ENCODE measurements at regions not wholly inside any gene's neighbourhood (a gene's known extent, or its start where the extent isn't known, plus 50 kb on each side); places are given as distances from the start of the nearest gene placed in this dataset.

- no peak overlapping the region for H3K4me3 ChIP-seq (ENCODE audit: low read depth, low read length)
- peaks cover 6% of the 10 kb centered on the region; the same call in 1 of the 2 replicates for H3K36me3 ChIP-seq (ENCODE audit: insufficient read depth, low read length)
- no peak overlapping the region for H2AFZ ChIP-seq (ENCODE audit: low read length, unreplicated experiment)
- peaks cover 14% of the 10 kb centered on the region for H3K27me3 ChIP-seq (ENCODE audit: insufficient read depth, low read length)
- no peak overlapping the region for H3K27ac ChIP-seq (ENCODE audit: low read depth, low read length)
- no peaks in the 10 kb centered on the region for H3K79me2 ChIP-seq (ENCODE audit: control insufficient read depth, insufficient read depth, low read length, unreplicated experiment)
- peaks cover 35% of the 10 kb centered on the region for H3K4me1 ChIP-seq (ENCODE audit: control insufficient read depth, insufficient read depth, low read length, unreplicated experiment)
These were observed 103.3 kb upstream of the NFIB start for GRCh38 chr9:14417237-14417636.

- H3K27me3 ChIP-seq (ENCODE audit: insufficient read depth, low read length) = peaks cover 27% of the 10 kb centered on the region
- H2AFZ ChIP-seq (ENCODE audit: low read length, unreplicated experiment) = no peak overlapping the region
- peaks cover 33% of the 10 kb centered on the region for H3K4me1 ChIP-seq (ENCODE audit: control insufficient read depth, insufficient read depth, low read length, unreplicated experiment)
- H3K27ac ChIP-seq (ENCODE audit: low read depth, low read length) = no peak overlapping the region
- H3K4me3 ChIP-seq (ENCODE audit: low read depth, low read length) = no peak overlapping the region
- H3K79me2 ChIP-seq (ENCODE audit: control insufficient read depth, insufficient read depth, low read length, unreplicated experiment) = no peaks in the 10 kb centered on the region
- peaks cover 6% of the 10 kb centered on the region; the same call in 1 of the 2 replicates for H3K36me3 ChIP-seq (ENCODE audit: insufficient read depth, low read length)
These were observed 102.0 kb upstream of the NFIB start for GRCh38 chr9:14415947-14416346.

GRCh38 chr9:14413812-14414211, 99.9 kb upstream of the NFIB start:
- peaks cover 29% of the 10 kb centered on the region for H3K27me3 ChIP-seq (ENCODE audit: insufficient read depth, low read length)
- H3K4me1 ChIP-seq (ENCODE audit: control insufficient read depth, insufficient read depth, low read length, unreplicated experiment) = peaks cover 26% of the 10 kb centered on the region
- peaks cover 6% of the 10 kb centered on the region; the same call in 1 of the 2 replicates for H3K36me3 ChIP-seq (ENCODE audit: insufficient read depth, low read length)
- no peak overlapping the region for H3K27ac ChIP-seq (ENCODE audit: low read depth, low read length)
- H3K4me3 ChIP-seq (ENCODE audit: low read depth, low read length) = no peak overlapping the region
- no peaks in the 10 kb centered on the region for H3K79me2 ChIP-seq (ENCODE audit: control insufficient read depth, insufficient read depth, low read length, unreplicated experiment)
- H2AFZ ChIP-seq (ENCODE audit: low read length, unreplicated experiment) = no peak overlapping the region

GRCh38 chr9:14412775-14413174, 98.8 kb upstream of the NFIB start:
- no peak overlapping the region for H3K4me3 ChIP-seq (ENCODE audit: low read depth, low read length)
- peaks cover 6% of the 10 kb centered on the region; the same call in 1 of the 2 replicates for H3K36me3 ChIP-seq (ENCODE audit: insufficient read depth, low read length)
- peaks cover 16% of the 10 kb centered on the region for H3K4me1 ChIP-seq (ENCODE audit: control insufficient read depth, insufficient read depth, low read length, unreplicated experiment)
- H3K27me3 ChIP-seq (ENCODE audit: insufficient read depth, low read length) = peaks cover 29% of the 10 kb centered on the region
- H3K79me2 ChIP-seq (ENCODE audit: control insufficient read depth, insufficient read depth, low read length, unreplicated experiment) = no peaks in the 10 kb centered on the region
- no peak overlapping the region for H2AFZ ChIP-seq (ENCODE audit: low read length, unreplicated experiment)
- H3K27ac ChIP-seq (ENCODE audit: low read depth, low read length) = no peak overlapping the region

- Histone ChIP-seq H2AFZ (ENCODE audit: low read length, unreplicated experiment) (no peak overlapping the region), H3K36me3 (ENCODE audit: insufficient read depth, low read length) (no peaks in the 10 kb centered on the region), H3K79me2 (ENCODE audit: control insufficient read depth, insufficient read depth, low read length, unreplicated experiment) (no peaks in the 10 kb centered on the region), H3K4me1 (ENCODE audit: control insufficient read depth, insufficient read depth, low read length, unreplicated experiment) (no peaks in the 10 kb centered on the region), H3K27me3 (ENCODE audit: insufficient read depth, low read length) (peaks cover 7% of the 10 kb centered on the region), H3K27ac (ENCODE audit: low read depth, low read length) (no peak overlapping the region), H3K4me3 (ENCODE audit: low read depth, low read length) (no peak overlapping the region)
These were observed 92.5 kb upstream of the NFIB start for GRCh38 chr9:14406463-14406862.

- Histone ChIP-seq H3K4me1 (ENCODE audit: control insufficient read depth, insufficient read depth, low read length, unreplicated experiment) (peaks cover 8% of the 10 kb centered on the region), H3K27me3 (ENCODE audit: insufficient read depth, low read length) (no peaks in the 10 kb centered on the region; the same call in 1 of the 2 replicates), H2AFZ (ENCODE audit: low read length, unreplicated experiment) (no peak overlapping the region), H3K79me2 (ENCODE audit: control insufficient read depth, insufficient read depth, low read length, unreplicated experiment) (no peaks in the 10 kb centered on the region), H3K4me3 (ENCODE audit: low read depth, low read length) (no peak overlapping the region), H3K27ac (ENCODE audit: low read depth, low read length) (no peak overlapping the region), H3K36me3 (ENCODE audit: insufficient read depth, low read length) (no peaks in the 10 kb centered on the region)
These were observed 91.3 kb upstream of the NFIB start for GRCh38 chr9:14405176-14405706.

- H3K27me3 ChIP-seq (ENCODE audit: insufficient read depth, low read length) = no peaks in the 10 kb centered on the region; the same call in 1 of the 2 replicates
- no peaks in the 10 kb centered on the region for H3K79me2 ChIP-seq (ENCODE audit: control insufficient read depth, insufficient read depth, low read length, unreplicated experiment)
- peaks cover 17% of the 10 kb centered on the region for H3K4me1 ChIP-seq (ENCODE audit: control insufficient read depth, insufficient read depth, low read length, unreplicated experiment)
- H2AFZ ChIP-seq (ENCODE audit: low read length, unreplicated experiment) = no peak overlapping the region
- no peak overlapping the region for H3K4me3 ChIP-seq (ENCODE audit: low read depth, low read length)
- H3K27ac ChIP-seq (ENCODE audit: low read depth, low read length) = no peak overlapping the region
- no peaks in the 10 kb centered on the region for H3K36me3 ChIP-seq (ENCODE audit: insufficient read depth, low read length)
These were observed 89.1 kb upstream of the NFIB start for GRCh38 chr9:14403081-14403480.

GRCh38 chr9:14402583-14402982, 88.6 kb upstream of the NFIB start:
- H3K36me3 ChIP-seq (ENCODE audit: insufficient read depth, low read length) = no peaks in the 10 kb centered on the region
- H3K4me3 ChIP-seq (ENCODE audit: low read depth, low read length) = no peak overlapping the region
- H3K27ac ChIP-seq (ENCODE audit: low read depth, low read length) = no peak overlapping the region
- H3K79me2 ChIP-seq (ENCODE audit: control insufficient read depth, insufficient read depth, low read length, unreplicated experiment) = no peaks in the 10 kb centered on the region
- H3K4me1 ChIP-seq (ENCODE audit: control insufficient read depth, insufficient read depth, low read length, unreplicated experiment) = peaks cover 17% of the 10 kb centered on the region
- H3K27me3 ChIP-seq (ENCODE audit: insufficient read depth, low read length) = no peaks in the 10 kb centered on the region; the same call in 1 of the 2 replicates
- no peak overlapping the region for H2AFZ ChIP-seq (ENCODE audit: low read length, unreplicated experiment)

- Histone ChIP-seq H2AFZ (ENCODE audit: low read length, unreplicated experiment) (no peak overlapping the region), H3K27ac (ENCODE audit: low read depth, low read length) (no peak overlapping the region), H3K79me2 (ENCODE audit: control insufficient read depth, insufficient read depth, low read length, unreplicated experiment) (no peaks in the 10 kb centered on the region), H3K4me1 (ENCODE audit: control insufficient read depth, insufficient read depth, low read length, unreplicated experiment) (peaks cover 17% of the 10 kb centered on the region), H3K36me3 (ENCODE audit: insufficient read depth, low read length) (no peaks in the 10 kb centered on the region), H3K4me3 (ENCODE audit: low read depth, low read length) (no peak overlapping the region), H3K27me3 (ENCODE audit: insufficient read depth, low read length) (no peaks in the 10 kb centered on the region; the same call in 1 of the 2 replicates)
These were observed 88.0 kb upstream of the NFIB start for GRCh38 chr9:14401911-14402310.

GRCh38 chr9:14400658-14400995, 86.7 kb upstream of the NFIB start:
- no peaks in the 10 kb centered on the region for H3K27me3 ChIP-seq (ENCODE audit: insufficient read depth, low read length)
- no peaks in the 10 kb centered on the region for H3K36me3 ChIP-seq (ENCODE audit: insufficient read depth, low read length)
- no peaks in the 10 kb centered on the region for H3K79me2 ChIP-seq (ENCODE audit: control insufficient read depth, insufficient read depth, low read length, unreplicated experiment)
- peak overlapping the region; percentile 84 for H2AFZ ChIP-seq (ENCODE audit: low read length, unreplicated experiment)
- peak overlapping the region; percentile 58 for H3K4me3 ChIP-seq (ENCODE audit: low read depth, low read length)
- peak overlapping the region; percentile 67 for H3K27ac ChIP-seq (ENCODE audit: low read depth, low read length)
- H3K4me1 ChIP-seq (ENCODE audit: control insufficient read depth, insufficient read depth, low read length, unreplicated experiment) = peaks cover 17% of the 10 kb centered on the region

GRCh38 chr9:14399756-14400657, 86.1 kb upstream of the NFIB start:
- H2AFZ ChIP-seq (ENCODE audit: low read length, unreplicated experiment) = peak overlapping the region; percentile 84
- peaks cover 17% of the 10 kb centered on the region for H3K4me1 ChIP-seq (ENCODE audit: control insufficient read depth, insufficient read depth, low read length, unreplicated experiment)

More at GRCh38 chr9:14399756-14400657, 86.1 kb upstream of the NFIB start:
- H3K27me3 ChIP-seq (ENCODE audit: insufficient read depth, low read length) = no peaks in the 10 kb centered on the region
- H3K36me3 ChIP-seq (ENCODE audit: insufficient read depth, low read length) = no peaks in the 10 kb centered on the region
- H3K27ac ChIP-seq (ENCODE audit: low read depth, low read length) = peak overlapping the region; percentile 67
- H3K4me3 ChIP-seq (ENCODE audit: low read depth, low read length) = peak overlapping the region; percentile 58
- H3K79me2 ChIP-seq (ENCODE audit: control insufficient read depth, insufficient read depth, low read length, unreplicated experiment) = no peaks in the 10 kb centered on the region
